Neural crest cell (in vitro differentiated cells): ENCODE measurements at regions not wholly inside any gene's neighbourhood (a gene's known extent, or its start where the extent isn't known, plus 50 kb on each side); places are given as distances from the start of the nearest gene placed in this dataset.

Source experiments
- DNase-seq: peaks from one replicate; pipeline ENCODE4 v3.0.0; 2021; ENCODE audit warnings: low read depth, mixed read lengths, low spot score
- H3K27ac Mint-ChIP-seq: one replicate; pipeline ENCODE4 v1.8.0; 2021; ENCODE audit warnings: mild to moderate bottlenecking, mixed read lengths; ENCODE audit not compliant: unreplicated experiment
- H3K27me3 Mint-ChIP-seq: 2 replicates; pipeline ENCODE4 v1.8.0; 2021; ENCODE audit warnings: low read depth, mild to moderate bottlenecking, mixed read lengths
- H3K36me3 Mint-ChIP-seq: 2 replicates; pipeline ENCODE4 v1.8.0; 2021; ENCODE audit warnings: low read depth, mild to moderate bottlenecking, mixed read lengths
- H3K4me1 Mint-ChIP-seq: 2 replicates; pipeline ENCODE4 v1.8.0; 2021; ENCODE audit warnings: mixed read lengths
- H3K4me3 Mint-ChIP-seq: one replicate; pipeline ENCODE4 v1.8.0; 2021; ENCODE audit warnings: mild to moderate bottlenecking, mixed read lengths
- H3K9me3 Mint-ChIP-seq: 2 replicates; pipeline ENCODE4 v1.8.0; 2021; ENCODE audit warnings: mixed read lengths
- TF ChIP-seq, protein P1 (sequence below): fragments of 200-600 bp; sonication (generic); conservative IDR thresholded peaks from 2 replicates; pipeline ENCODE4 v1.5.0; 2021; ENCODE audit warnings: antibody characterized with exemption, mild to moderate bottlenecking

DNA sequence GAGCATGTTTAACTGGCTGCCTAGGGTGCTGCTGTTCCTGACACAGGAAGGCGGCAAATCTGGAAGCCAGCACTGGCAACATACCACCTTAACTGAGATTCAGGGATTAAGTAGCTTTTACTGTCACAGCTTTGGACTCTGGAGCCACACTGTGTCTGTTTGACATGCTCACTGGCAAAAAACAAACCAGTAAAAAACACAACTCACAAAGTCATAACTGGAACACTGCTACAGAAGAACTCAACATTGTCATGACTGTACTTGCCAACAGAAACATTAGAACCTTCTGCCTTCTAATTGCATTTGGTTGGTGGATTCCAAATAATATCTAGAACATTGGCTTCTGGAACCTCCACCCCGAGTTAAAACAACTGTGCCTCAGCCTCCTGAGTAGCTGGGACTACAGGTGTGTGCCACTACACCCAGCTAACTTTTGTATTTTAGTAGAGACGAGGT is 117.6 kb downstream of the TTC6 start:
- no peaks in the 10 kb centered on the region for H3K36me3 Mint-ChIP-seq
- H3K27me3 Mint-ChIP-seq, result no peaks in the 10 kb centered on the region
- no peak overlapping the region for H3K4me3 Mint-ChIP-seq
- DNase-seq, result no peak
- H3K9me3 Mint-ChIP-seq, result no peaks in the 10 kb centered on the region
- no peaks in the 10 kb centered on the region for H3K4me1 Mint-ChIP-seq
- TF ChIP-seq, protein P1, sequence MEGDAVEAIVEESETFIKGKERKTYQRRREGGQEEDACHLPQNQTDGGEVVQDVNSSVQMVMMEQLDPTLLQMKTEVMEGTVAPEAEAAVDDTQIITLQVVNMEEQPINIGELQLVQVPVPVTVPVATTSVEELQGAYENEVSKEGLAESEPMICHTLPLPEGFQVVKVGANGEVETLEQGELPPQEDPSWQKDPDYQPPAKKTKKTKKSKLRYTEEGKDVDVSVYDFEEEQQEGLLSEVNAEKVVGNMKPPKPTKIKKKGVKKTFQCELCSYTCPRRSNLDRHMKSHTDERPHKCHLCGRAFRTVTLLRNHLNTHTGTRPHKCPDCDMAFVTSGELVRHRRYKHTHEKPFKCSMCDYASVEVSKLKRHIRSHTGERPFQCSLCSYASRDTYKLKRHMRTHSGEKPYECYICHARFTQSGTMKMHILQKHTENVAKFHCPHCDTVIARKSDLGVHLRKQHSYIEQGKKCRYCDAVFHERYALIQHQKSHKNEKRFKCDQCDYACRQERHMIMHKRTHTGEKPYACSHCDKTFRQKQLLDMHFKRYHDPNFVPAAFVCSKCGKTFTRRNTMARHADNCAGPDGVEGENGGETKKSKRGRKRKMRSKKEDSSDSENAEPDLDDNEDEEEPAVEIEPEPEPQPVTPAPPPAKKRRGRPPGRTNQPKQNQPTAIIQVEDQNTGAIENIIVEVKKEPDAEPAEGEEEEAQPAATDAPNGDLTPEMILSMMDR, result no peak
- no peak overlapping the region for H3K27ac Mint-ChIP-seq

DNA sequence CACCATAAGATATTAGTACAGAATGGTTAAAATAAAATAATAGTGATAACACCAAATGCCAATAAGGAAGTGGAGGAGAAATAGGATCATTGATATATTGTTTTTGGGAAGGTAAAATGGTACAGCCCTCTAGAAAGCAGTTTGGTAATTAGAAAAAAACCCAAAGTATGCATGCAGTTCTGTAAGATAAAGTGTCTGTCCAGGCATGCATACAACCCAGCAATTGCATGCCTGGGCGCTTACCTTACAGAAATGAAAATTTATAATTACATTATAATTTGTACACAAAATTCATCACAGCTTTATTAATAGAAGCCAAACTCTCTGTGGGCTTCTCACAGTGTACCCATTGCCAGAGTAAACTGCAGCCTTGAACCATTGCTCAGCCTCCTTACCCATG is 124.7 kb downstream of the TTC6 start:
- Mint-ChIP-seq H3K27me3 (no peaks in the 10 kb centered on the region), H3K4me1 (no peaks in the 10 kb centered on the region), H3K36me3 (no peaks in the 10 kb centered on the region), H3K27ac (no peak overlapping the region), H3K4me3 (no peak overlapping the region), H3K9me3 (no peaks in the 10 kb centered on the region)
- TF ChIP-seq, protein P1, result no peak
- no peak for DNase-seq

DNA sequence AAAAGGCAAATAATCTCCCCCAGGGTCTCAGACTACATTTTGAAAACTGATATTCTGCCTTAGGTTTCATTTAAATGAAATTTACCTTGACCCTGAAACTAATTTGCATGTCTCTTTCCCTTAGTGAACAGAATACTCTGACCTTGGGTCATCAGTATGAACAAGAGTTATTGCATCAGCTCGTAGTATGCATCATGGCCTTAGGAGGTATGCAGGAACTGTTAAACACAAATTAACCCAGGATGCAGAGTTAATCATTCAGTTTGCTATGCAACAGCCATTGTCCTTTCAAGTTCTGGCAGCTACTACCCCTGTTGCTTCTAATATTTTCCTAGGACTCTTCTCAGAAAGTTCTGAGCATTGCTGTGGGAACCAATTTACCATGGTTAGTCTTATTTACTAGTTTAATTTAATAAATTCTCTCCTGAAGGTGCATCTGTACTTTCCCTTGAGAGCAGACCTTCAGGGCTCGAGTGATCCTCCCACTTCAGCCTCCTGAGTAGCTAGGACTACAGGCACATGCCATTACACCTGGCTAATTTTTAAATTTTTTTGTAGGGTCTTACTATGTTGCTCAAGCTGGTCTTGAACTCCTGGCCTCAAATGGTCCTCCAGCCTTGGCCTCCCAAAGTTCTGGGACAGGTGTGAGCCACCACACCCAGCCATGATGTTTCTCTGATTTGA is 126.7 kb downstream of the TTC6 start:
- Mint-ChIP-seq H3K27ac (no peak overlapping the region), H3K27me3 (no peaks in the 10 kb centered on the region), H3K4me1 (no peaks in the 10 kb centered on the region), H3K9me3 (no peaks in the 10 kb centered on the region), H3K36me3 (no peaks in the 10 kb centered on the region), H3K4me3 (no peak overlapping the region)
- TF ChIP-seq, protein P1, result no peak
- no peak for DNase-seq

DNA sequence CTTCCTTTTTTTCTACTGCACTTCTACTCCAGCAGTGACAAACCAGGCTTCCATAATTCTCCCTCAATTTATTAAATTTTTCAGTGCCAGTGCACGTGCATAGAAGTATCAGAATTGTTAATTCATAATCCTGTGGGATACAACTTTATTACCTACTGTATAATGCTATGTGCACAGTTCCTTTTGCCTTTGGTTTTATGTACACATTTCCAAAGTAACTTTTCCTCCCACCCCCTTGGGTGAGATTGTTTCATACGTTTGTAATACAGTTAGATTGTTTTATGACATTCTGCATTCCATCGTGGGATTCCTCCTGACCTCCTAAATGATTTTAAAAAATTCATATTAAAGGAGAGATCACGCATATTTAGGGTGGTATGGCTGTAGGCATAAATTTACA is 128.1 kb downstream of the TTC6 start:
- H3K9me3 Mint-ChIP-seq, result no peaks in the 10 kb centered on the region
- TF ChIP-seq, protein P1, result no peak
- H3K4me1 Mint-ChIP-seq, result no peaks in the 10 kb centered on the region
- no peaks in the 10 kb centered on the region for H3K36me3 Mint-ChIP-seq
- DNase-seq, result no peak
- no peaks in the 10 kb centered on the region for H3K27me3 Mint-ChIP-seq
- no peak overlapping the region for H3K27ac Mint-ChIP-seq
- no peak overlapping the region for H3K4me3 Mint-ChIP-seq

DNA sequence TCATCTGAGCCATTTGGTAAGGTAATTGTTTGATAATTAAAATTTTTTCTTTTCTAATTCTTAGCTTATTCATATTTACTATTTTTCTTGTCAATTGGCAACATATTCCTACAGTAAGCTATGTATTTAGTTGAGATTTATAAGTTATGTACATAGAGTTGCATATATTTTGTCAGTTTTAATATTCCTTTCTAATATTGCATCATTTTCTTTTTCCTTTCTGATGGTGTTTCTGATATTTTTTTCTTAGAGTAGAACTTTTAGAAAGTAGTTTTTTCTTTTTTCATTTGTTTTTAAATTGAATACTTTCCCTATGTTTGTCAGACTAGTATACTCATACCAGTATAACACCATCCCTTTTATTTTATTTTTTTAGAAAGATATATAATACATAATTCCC is 131.3 kb downstream of the TTC6 start:
- Mint-ChIP-seq H3K9me3 (no peaks in the 10 kb centered on the region), H3K4me1 (no peaks in the 10 kb centered on the region), H3K36me3 (no peaks in the 10 kb centered on the region), H3K27me3 (no peaks in the 10 kb centered on the region), H3K4me3 (no peak overlapping the region), H3K27ac (no peak overlapping the region)
- no peak for DNase-seq
- TF ChIP-seq, protein P1, result no peak
